ENCODE measurements at regions not wholly inside any gene's neighbourhood (a gene's known extent, or its start where the extent isn't known, plus 50 kb on each side); places are given as distances from the start of the nearest gene placed in this dataset.

GRCh38 chr5:72596956-72597355, 89.7 kb upstream of the ZNF366 start:
- TF ChIP-seq CTCF (IDR thresholded peaks at IDR 0.05) (no peak), POLR2A (IDR thresholded peaks at IDR 0.05) (no peak)

Measured in right lobe of liver (tissue), 4 donors.